HEK293 (cell line): ENCODE measurements at regions not wholly inside any gene's neighbourhood (a gene's known extent, or its start where the extent isn't known, plus 50 kb on each side); places are given as distances from the start of the nearest gene placed in this dataset.

Source experiments
- CTCF ChIA-PET: fragments of 350-600 bp; formaldehyde crosslinking; extraction: SDS; loops from one replicate; lab custom pipeline; 2021; ENCODE audit warnings: antibody characterized with exemption; lab: Yijun Ruan, JAX
- POLR2A ChIA-PET: fragments of 300-600 bp; formaldehyde crosslinking; extraction: SDS; loops from one replicate; lab custom pipeline; 2020; ENCODE audit warnings: antibody characterized with exemption, inconsistent platforms; lab: Yijun Ruan, JAX
- H3K27ac ChIP-seq: fragments of 200-500 bp; sonication (Bioruptor generic); 2 replicates; pipeline ENCODE4 v1.5.1; 2014; ENCODE audit warnings: low read depth, low read length, control low read depth, inconsistent platforms; ENCODE audit errors: extremely low read depth
- H3K36me3 ChIP-seq, 2 experiments: fragments of 200-500 bp in 1 of 2; sonication (Bioruptor generic) in 1 of 2; 1 replicate in 1 of 2; 2 replicates in 1 of 2; pipeline ENCODE4 v1.5.1; 2014 to 2017; ENCODE audit warnings: inconsistent platforms in 2 of 2, low read length in 2 of 2; ENCODE audit not compliant: control insufficient read depth in 2 of 2, insufficient read depth in 1 of 2
- H3K4me1 ChIP-seq: fragments of 200-500 bp; sonication (Bioruptor generic); 2 replicates; pipeline ENCODE4 v1.5.1; 2014; ENCODE audit warnings: mild to moderate bottlenecking, low read length, inconsistent platforms; ENCODE audit not compliant: control insufficient read depth, insufficient read depth
- H3K4me3 ChIP-seq: 2 replicates; pipeline ENCODE4 v1.5.1; 2011; ENCODE audit warnings: low read depth, mild to moderate bottlenecking, control low read depth, low read length, moderate library complexity
- H3K9me3 ChIP-seq: fragments of 200-500 bp; sonication (Bioruptor generic); 2 replicates; pipeline ENCODE4 v1.5.1; 2014; ENCODE audit warnings: low read depth, low read length, inconsistent platforms; ENCODE audit not compliant: control insufficient read depth, insufficient read depth
- KLF10 ChIP-seq: fragments of 450-650 bp; IDR thresholded peaks from 2 replicates; pipeline ENCODE4 v1.5.1; 2018; ENCODE audit warnings: missing biosample characterization, mild to moderate bottlenecking, missing genetic modification characterization
- PATZ1 ChIP-seq: fragments of 450-650 bp; formaldehyde crosslinking; IDR thresholded peaks from 2 replicates; pipeline ENCODE4 v1.5.1; 2016; ENCODE audit warnings: missing biosample characterization, missing genetic modification characterization
- PRDM10 ChIP-seq: fragments of 450-650 bp; formaldehyde crosslinking; IDR thresholded peaks from 2 replicates; pipeline ENCODE4 v1.5.1; 2016; ENCODE audit warnings: missing biosample characterization, missing genetic modification characterization
- ZNF148 ChIP-seq: fragments of 450-650 bp; formaldehyde crosslinking; IDR thresholded peaks from 2 replicates; pipeline ENCODE4 v1.5.0; 2017; ENCODE audit warnings: missing biosample characterization, missing genetic modification characterization, borderline replicate concordance
- ZNF600 ChIP-seq: fragments of 450-650 bp; formaldehyde crosslinking; IDR thresholded peaks from 2 replicates; pipeline ENCODE4 v1.5.1; 2016; ENCODE audit warnings: missing biosample characterization, missing genetic modification characterization
- ZNF660 ChIP-seq: fragments of 450-650 bp; IDR thresholded peaks from 2 replicates; pipeline ENCODE4 v1.5.1; 2018; ENCODE audit warnings: missing biosample characterization, mild to moderate bottlenecking, missing genetic modification characterization
- ZNF747 ChIP-seq: fragments of 450-650 bp; formaldehyde crosslinking; IDR thresholded peaks from 2 replicates; pipeline ENCODE4 v1.5.1; 2016; ENCODE audit warnings: missing biosample characterization, missing genetic modification characterization
- ZNF792 ChIP-seq: fragments of 450-650 bp; formaldehyde crosslinking; IDR thresholded peaks from 2 replicates; pipeline ENCODE4 v1.5.1; 2016; ENCODE audit warnings: missing biosample characterization, missing genetic modification characterization
- TF ChIP-seq, protein P1 (sequence below): fragments of 450-650 bp; IDR thresholded peaks from 2 replicates; pipeline ENCODE4 v1.5.1; 2018; ENCODE audit warnings: missing biosample characterization, mild to moderate bottlenecking, missing genetic modification characterization
- TF ChIP-seq, protein P2 (sequence below): IDR thresholded peaks from 2 replicates; pipeline ENCODE4 v1.6.1; 2011; ENCODE audit warnings: mild to moderate bottlenecking, low read depth, low read length, borderline replicate concordance

- no peak for TF ChIP-seq ZNF747 (tag by site-specific recombination)
- no peak for TF ChIP-seq ZNF600 (tag by site-specific recombination)
- TF ChIP-seq, protein P1, sequence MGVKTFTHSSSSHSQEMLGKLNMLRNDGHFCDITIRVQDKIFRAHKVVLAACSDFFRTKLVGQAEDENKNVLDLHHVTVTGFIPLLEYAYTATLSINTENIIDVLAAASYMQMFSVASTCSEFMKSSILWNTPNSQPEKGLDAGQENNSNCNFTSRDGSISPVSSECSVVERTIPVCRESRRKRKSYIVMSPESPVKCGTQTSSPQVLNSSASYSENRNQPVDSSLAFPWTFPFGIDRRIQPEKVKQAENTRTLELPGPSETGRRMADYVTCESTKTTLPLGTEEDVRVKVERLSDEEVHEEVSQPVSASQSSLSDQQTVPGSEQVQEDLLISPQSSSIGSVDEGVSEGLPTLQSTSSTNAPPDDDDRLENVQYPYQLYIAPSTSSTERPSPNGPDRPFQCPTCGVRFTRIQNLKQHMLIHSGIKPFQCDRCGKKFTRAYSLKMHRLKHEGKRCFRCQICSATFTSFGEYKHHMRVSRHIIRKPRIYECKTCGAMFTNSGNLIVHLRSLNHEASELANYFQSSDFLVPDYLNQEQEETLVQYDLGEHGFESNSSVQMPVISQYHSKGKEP (tag by site-specific recombination), result no peak
- no peak for TF ChIP-seq PRDM10
These were observed 2512.0 kb downstream of the PCDH9 start (continued) for GRCh38 chr13:64718116-64718515.

GRCh38 chr13:64716936-64717335 is 2513.2 kb downstream of the PCDH9 start:
- H3K36me3 ChIP-seq, result no peaks in the 10 kb centered on the region
- POLR2A ChIA-PET, result no interaction called here
- no peak overlapping the region for H3K4me3 ChIP-seq
- no peak for TF ChIP-seq PATZ1
- no peak for TF ChIP-seq ZNF792
- TF ChIP-seq PRDM10, result no peak
- no peak for TF ChIP-seq ZNF660 (tag by site-specific recombination)
- no peak for TF ChIP-seq ZNF148
- no peak for TF ChIP-seq KLF10
- TF ChIP-seq, protein P2, sequence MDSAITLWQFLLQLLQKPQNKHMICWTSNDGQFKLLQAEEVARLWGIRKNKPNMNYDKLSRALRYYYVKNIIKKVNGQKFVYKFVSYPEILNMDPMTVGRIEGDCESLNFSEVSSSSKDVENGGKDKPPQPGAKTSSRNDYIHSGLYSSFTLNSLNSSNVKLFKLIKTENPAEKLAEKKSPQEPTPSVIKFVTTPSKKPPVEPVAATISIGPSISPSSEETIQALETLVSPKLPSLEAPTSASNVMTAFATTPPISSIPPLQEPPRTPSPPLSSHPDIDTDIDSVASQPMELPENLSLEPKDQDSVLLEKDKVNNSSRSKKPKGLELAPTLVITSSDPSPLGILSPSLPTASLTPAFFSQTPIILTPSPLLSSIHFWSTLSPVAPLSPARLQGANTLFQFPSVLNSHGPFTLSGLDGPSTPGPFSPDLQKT, result 0 out of 2 replicates have a peak, but pooled peaks have one; percentile 14
- TF ChIP-seq, all 188 proteins: peak for 1
- Histone ChIP-seq H3K27ac (no peak overlapping the region), H3K9me3 (no peaks in the 10 kb centered on the region), H3K4me1 (no peaks in the 10 kb centered on the region)
- CTCF ChIA-PET, result no interaction called here
